GM21717 (cell line): ENCODE measurements at regions not wholly inside any gene's neighbourhood (a gene's known extent, or its start where the extent isn't known, plus 50 kb on each side); places are given as distances from the start of the nearest gene placed in this dataset.
A peak's percentile ranks its signal among the peaks of the same experiment; 100 is the strongest.

Experiments
- ATAC-seq: cut with Tn5 transposase; IDR thresholded peaks from one replicate; pipeline ENCODE4 v1.9.1; 2021; ENCODE audit warnings: mild to moderate bottlenecking, moderate library complexity; ENCODE audit not compliant: unreplicated experiment

DNA sequence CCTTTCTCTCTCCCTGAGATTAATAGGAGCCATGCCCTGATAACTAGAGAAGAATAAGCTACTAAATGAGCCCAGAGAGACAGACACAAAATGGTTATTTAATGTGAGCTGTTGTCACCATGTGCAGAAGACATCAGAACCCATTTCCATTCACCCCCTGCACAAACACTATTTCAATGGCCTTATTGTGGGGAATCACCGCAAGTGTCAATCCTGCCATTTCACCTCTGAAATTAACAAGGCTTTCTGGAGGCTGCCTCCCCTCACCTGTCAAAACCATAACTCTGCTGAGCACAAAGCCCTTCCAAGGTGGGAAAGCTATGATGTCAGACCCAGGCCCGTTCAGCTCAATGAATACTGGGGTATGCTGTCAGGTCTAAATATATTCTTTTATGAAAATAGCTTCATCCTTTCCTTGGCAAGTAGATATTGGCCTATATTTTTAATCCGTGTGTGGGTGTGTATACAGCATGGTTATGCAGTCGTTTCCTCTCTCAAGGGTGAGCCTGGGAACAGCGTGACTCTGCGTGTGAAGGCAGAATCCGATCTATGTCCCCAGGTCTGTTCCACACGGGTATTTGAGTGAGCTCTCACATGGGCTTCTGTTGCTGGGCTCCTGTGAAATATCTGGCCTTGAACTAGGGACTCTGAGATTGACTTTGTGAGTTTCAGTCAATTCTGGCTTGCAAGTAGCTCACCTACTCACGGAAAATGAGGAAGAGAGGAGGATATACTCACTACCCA is 266.3 kb downstream of the FBXW7 start:
- ATAC-seq, result no peak

DNA sequence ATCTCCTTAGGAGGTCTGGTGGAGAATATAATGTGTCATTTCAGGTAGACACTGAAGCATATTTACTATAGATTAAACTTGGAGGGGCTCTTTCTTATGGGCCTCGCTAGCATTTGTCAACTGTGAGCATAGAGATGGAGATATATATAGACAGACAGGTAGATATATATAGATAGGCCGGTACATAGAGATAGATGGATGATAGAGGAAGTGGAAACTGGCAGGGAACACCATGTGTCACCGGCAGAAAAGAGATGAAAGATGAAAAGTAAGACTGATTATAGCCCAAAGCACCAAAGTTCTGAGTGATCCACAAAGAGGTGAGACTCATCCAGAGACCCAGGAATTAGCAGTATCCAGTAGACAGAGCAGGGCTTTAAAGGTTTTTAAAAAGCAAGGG is 268.1 kb downstream of the FBXW7 start:
- ATAC-seq, result no peak

DNA sequence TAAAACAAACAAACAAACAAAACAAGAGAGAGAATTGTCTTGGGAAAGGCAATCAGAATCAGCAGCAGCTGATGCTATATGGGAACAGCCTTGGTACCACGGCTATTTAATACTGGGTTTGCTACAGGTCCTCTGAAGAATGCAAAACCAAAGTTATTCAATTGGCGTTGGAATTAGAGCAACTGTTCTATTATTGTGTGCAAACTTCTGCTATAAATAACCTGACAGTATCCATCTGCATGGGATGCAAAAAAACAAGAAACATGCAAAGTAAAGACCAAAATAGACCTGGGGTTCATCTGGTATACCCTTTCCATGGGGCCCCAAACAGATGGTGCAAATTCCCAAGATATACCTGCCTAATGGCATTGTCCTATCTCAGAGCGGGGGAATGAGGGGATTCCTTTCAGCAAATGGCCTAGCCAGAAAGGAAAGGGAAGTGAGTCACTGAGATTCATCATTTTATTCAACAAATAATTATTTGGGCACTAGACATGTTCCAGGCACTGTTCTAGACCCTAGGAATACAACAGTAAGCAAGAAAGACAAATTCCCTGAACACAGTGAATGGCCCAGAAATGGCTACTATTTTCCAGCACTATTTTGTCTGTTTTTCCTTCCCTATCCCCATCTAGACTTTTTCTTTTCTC is 268.9 kb downstream of the FBXW7 start:
- no peak for ATAC-seq

DNA sequence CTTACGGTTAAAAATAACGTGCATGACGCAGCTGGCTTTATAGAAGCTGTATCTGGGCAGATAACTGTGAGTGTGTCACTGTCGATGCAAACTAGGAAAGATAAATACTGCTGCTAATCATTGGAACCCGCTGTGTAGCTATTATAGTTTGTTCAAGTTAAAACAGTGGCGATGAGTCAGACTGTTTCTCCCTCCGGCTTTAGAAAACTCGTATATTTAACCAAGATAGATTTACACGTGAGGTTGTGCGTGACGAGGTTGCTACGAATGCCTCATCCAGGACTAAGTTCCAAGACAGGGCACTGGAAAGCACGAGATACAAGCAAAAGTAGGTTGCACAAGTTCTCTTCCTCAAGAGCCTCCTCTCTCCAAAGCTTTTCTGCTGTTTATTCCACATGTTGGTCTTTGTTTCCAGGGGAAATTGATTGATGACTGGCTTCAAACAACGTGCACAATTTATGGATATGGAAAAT is 270.7 kb downstream of the FBXW7 start:
- no peak for ATAC-seq

DNA sequence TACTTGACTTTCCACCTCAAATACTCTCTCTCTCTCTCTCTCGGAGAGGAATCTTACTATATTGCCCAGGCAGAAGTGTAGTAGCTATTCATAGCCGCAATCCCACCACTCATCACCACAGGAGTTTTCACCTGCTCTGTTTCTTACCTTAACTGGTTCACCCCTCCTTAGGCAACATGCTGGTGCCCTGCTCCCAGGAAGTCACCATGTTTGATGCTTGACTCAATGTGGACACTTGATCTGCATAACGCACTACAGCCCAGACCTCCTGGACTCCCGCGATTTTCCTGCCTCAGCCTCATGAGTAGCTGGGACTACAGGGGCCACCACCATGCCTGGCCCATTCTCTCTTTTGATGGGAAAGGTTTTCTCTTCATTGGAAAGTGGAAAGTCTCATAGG is 271.8 kb downstream of the FBXW7 start:
- ATAC-seq, result no peak

DNA sequence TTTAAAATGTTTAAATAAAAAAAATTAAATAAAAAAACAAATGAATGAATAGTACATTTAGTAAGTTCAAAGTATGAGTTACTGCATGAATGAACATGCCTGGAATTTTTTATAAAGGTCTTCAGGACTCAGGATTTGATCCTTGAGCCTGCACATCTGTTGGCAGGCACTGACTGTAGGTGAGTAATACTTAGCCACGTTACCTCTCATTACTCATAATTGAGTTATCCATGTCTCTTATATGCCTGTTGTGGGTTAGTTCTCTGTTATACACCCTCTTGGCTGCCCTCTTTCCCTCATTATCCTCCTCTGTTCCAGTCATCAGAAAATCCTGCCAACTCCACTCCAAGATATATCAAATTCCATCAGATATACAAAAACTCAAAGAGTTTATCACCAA is 276.0 kb downstream of the FBXW7 start:
- no peak for ATAC-seq

DNA sequence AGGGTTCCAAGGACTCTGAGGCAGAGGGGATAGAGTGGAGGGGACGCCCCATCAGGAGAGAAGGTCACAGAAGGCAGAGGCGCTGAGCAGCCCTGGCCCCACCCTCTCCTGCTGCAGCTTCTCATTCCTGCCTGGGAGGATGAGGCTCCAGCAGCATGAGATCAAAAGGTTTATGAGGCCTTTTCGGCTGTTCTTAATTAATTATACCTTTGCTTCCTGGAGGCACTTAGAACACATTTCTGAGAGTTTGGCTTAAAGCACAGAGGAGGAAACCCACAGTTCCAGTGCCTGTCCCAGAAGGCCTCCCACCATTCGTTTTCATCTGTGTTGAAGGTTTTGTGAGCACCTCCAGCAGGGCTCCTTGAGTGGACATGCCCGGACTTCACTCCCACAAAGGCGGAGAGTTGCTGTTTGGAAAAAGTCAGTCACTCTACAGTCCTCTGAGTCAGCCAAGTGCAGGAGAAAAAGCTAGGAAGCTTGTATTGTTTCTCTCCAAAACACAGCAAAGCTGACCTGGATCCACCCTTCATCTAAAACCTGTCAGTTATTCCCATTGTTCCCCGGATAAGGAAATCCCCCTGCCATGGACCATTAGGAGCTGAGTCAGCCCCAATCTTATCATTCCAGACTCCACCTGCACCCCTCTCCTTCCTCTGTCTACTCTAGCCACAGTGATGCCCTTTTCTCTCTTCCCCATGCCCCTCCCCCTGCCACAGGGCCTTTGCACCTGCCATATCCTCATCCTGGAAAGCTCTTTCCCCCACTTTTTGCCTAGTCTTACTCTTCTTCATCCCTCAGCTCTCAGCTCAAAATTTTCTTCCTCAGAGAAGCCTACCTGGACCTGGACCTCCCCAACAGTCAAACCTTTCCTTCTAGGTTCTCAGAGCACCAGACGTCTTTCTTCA is 276.8 kb downstream of the FBXW7 start:
- ATAC-seq, result no peak

DNA sequence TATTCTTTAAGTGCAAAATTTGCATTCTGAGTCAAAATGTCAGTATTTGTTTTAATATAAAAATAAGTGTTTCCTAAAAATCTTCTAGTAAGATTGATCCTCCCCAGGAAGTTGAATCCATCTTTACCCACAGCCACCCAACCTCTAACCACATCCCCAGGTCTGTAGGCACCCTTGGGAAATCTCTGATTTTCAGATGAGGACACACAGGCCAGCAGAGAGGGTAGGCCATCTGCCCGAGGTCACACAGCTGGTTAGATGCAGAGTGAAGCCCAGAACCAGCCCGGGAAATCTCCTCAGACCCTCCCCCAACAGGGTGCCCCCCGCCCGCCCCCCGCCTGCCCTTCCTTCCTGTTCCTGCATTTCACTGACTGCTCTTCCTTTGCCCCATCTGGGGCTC is 277.5 kb downstream of the FBXW7 start:
- no peak for ATAC-seq

DNA sequence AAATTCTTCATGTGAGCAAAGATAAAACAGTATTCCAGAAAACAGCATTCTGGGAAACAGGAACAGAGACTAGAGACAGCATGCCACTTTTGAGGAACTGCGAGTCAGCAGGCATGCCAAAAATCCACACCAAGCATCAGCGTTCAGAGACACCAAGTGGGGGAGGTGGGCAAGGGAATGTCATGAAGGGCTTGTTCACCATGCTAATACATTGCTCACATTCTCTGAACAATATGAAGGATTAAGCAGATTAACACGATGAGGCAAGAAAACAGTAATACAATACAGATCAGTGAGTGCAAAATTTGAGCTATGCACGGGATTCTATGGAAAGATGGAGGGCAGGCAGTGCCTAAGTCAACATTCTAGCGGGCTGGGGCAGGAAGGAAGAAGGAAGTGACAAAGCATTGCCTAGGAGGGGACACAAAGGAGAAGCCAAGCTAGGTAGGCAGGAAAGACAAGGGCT is 278.3 kb downstream of the FBXW7 start:
- no peak for ATAC-seq

DNA sequence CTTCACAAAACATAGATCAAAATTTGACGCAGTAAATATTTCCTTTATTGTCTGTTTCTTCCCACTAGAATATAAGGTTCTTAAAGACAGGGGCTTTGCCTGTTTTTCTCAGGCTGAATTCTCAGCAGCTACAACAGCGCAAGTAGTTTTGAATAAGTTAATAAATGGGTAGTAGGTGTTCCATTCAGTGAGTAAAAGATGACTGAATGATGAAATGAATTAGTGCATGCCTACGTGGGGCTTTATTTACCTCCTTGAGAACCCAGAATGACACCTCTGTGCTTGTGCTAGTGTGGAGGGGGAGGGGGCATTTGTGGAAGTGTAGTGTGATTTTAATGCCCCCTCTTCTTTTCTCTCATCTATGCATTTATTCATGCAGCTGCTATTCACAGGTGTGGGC is 278.9 kb downstream of the FBXW7 start:
- no peak for ATAC-seq

DNA sequence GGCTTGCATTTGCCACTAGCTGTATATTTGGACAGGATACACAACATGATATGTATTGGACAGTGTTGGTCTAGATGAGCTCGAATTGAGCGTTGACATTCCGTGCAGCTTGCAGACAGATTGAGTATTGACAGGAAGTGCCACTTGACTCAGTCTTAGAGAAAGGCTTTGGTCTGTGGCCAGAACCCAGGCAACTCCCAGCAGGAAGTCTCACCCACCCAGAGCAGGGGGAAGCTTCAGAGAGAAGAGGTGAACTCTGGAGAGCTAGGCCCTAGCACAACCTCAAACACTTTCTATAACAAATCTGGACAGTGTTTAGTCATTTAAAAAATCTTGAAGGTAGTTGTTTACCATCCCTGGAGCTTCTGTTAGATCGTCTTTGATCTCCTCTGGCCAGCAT is 280.5 kb downstream of the FBXW7 start:
- peak; percentile 92 for ATAC-seq

DNA sequence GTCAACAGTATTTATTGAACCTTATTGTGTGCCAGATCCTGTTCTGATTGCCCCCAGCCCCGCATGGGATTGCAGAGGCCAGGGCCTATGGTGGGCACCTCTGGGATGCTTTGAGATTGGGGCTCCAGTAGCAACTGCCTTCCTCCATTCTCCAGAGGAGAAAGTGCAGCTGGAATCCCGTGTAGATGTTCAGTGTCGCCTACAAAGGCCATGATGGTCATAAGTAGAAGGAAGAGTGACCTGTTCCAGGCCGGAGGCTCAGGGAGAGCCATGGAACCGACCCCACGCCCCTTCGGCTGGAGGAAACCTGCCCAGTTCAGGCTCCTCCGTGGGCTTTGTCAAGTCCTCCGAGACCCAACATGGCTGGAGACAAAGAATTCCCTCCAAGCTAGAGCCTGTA is 287.5 kb downstream of the FBXW7 start:
- no peak for ATAC-seq

DNA sequence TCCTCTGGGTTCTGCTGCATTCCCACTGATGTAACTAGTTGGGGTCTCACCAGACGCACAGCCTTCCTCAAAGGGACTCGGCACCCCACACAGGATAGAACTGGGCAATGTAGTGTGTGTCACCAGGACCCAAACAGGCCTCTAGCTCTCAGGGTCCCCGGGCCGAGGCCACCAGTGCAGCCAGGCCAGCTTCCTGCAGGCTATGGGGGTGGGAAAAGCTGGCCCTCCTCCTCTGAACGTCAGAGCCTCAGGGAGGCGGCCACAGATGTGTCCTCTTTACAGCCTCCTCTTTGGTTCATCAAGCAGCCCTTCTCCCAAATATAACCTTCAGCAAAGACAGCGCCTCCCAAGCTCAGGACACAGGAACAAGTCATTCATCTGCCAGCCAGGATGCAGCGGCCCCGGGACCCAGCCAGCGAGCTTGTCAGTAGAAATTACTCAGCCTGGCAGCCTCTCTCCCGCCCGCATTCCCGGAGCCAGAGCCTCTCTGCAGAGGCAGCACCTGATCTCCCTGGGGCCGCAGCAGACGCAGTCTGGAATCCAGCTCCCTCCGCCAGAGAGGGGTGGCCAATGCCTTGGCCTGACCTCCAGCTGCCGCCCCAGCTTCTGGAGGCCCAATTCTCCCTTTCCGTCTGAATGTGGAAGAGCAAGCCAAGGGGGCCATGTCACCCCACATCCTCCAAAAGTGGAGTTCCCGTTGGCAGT is 288.5 kb downstream of the FBXW7 start:
- ATAC-seq, result no peak

DNA sequence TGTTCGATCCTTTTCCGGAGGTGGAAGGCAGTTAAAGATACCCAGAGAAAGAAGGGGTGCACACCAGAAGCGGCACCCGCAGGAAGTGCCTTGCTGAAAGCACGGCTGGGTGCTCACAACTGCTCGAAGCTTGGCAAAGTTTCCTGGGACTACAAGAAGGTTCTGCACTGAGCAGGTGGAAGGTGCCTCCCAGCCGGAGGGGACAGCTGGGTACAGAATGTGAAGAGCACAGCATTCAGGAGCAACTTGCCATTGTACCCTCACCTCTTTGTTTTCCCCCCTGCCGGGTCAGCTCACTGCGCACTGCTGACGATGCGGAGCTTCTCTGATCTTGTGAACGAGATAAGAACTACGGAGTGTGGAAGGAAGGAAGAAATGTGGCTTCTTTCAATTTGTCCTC is 289.2 kb downstream of the FBXW7 start:
- no peak for ATAC-seq

DNA sequence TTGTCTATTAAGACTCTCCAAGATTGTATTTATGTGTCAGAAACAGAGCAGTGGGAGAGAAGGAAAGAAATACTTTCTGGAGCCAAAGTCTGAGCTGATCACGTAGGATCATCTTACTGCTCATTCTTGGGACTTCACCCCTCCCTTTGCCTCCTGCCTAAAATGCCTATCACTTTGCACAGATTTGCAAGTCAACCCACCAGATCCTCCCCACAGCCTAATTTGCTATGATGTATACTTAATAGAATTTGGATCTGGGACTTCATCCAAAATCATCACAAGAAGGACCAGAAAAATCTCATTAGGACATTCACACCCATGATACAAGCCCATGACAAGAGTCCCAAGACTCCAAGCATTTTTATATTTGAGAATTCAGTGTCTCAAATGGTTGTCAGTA is 290.2 kb downstream of the FBXW7 start:
- ATAC-seq, result no peak

DNA sequence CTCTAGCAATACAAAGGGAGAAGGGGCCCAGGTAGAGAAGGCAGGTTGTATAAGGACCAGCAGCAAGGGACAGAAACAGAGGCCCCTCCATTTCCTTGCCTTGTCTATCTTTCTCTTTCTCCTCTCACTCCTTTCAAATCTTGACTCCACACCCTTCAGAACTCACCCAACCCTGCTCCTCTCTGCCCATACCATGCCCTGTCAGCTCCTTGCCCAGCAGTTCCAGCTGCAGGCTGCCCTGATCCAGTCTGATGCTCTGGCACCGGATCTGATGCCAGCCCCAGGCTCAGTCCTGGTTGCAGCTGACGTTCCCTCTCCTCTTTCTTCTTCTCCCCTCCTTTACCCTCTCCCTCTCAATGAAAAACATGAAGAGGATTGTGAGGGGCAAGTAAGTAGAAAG is 291.2 kb downstream of the FBXW7 start:
- no peak for ATAC-seq

DNA sequence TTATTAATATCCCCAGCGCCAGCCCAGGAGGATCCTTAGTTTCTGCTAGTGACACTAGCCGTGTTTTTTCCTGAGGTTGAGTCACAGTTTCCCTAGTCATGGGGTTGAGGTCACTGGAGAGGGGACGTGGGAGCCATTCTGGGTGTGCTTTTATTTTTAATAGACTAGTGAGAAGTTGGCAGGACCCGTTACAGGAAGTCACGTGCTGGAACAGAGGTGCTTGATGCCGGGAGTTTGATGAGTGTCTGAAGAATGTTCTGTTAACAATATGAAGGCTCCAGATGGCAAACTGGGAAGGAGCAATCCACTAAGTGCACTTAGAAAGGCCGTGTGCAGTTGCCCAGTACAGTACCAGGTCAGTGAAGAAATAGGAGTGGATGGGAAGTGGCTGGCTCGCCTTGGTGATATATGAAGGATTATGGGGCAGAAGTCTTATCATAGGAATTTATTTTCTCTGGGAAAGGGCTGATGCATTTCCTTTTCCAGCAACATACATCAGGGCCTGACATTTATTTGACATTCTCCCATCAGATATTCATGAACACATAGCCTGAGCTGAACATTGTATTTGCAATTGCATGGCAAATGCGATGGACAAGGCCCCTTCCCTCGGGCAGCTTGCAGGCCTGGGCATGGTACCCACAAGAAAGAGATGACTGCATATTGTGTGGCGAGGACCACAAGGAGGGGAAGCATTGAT is 291.8 kb downstream of the FBXW7 start:
- ATAC-seq, result no peak

DNA sequence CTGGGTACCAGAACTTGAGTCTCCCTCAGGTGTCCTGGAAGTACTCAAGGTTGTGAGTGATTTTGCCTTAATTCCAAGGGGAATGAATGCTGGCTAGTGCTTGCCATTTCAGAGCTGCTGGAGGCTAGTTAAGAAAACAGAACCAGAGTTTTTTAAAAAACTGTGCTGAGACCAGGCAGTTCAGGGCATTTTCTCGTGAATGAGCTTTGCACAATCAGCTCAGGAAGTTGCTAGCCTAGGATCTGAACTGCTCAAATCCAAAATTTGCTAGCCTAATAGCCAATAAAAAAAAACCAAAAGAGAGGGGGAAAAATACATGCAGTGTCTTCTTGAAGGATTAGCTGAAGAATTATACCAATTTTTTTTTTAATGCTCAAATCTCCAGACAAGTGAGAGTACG is 292.7 kb downstream of the FBXW7 start:
- ATAC-seq, result no peak

DNA sequence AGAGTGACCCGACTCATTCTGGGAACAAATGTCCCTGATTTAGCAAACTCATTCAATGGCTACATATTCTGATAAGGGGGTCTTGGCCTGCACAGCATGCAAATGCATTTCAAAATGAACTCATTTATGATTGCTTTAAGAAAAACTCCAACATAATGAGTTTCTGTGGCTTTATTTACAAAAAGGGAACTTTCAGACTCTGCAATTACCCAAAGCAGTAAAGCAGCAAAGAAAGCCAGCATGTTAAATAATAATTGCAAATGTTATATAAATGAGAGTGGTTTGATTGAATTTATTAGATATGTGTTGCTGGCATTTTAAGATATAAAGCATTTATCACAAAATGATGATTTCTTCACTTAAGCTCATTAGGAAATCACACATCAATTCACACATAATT is 295.7 kb downstream of the FBXW7 start:
- ATAC-seq, result no peak

DNA sequence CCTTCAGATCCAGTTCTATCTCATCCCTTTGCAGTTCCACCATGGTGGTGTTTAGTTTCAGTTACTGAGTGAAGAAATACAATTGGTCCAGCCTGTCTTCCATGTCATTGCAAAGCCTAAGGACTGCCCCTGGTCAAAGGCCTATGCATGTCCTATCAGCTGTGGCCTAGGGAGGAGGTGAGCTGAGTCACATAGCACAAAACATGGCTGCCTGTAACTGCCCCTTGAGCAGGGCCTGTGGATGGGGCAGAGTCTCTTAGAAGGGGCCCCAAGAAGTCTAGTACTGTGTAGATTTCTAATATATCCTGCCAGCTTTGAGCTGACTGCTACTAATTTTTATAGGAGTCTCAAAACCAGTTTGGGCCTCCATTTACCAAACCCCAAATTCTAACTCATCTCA is 296.7 kb downstream of the FBXW7 start:
- ATAC-seq, result no peak
